H1 (cell line): ENCODE measurements at regions not wholly inside any gene's neighbourhood (a gene's known extent, or its start where the extent isn't known, plus 50 kb on each side); places are given as distances from the start of the nearest gene placed in this dataset.

Source experiments
- CTCF ChIA-PET: fragments of 300-600 bp; sonication (Branson Sonifier 250); formaldehyde crosslinking; loops from one replicate; lab custom pipeline; 2021; ENCODE audit not compliant: partially characterized antibody; lab: Charles Lee
- POLR2A ChIA-PET: fragments of 300-600 bp; sonication (Branson Sonifier 250); formaldehyde crosslinking; loops from one replicate; lab custom pipeline; 2021; ENCODE audit warnings: inconsistent platforms; ENCODE audit not compliant: partially characterized antibody; lab: Charles Lee
- DNase-seq, 2 experiments: peaks; one replicate each; pipeline versions ENCODE4 v3.0.0 to v3.0.0-alpha.2; 2010 to 2022; ENCODE audit warnings: low spot score in 2 of 2, low read depth in 1 of 2, mixed read lengths in 1 of 2
- FAIRE-seq: peaks from 2 replicates; lab custom pipeline; 2011; peaks lifted over from hg19 to GRCh38; lab: Jason Lieb, UNC
- H2AFZ ChIP-seq: 2 replicates; pipeline ENCODE4 v1.8.1; 2012; ENCODE audit warnings: low read length, inconsistent platforms
- H2AK5ac ChIP-seq: 2 replicates; pipeline ENCODE4 v1.6.1; 2013; ENCODE audit warnings: low read depth, low read length
- H2BK120ac ChIP-seq: replicated peaks from 2 replicates; pipeline ENCODE3; 2013; ENCODE audit warnings: low read depth, low read length, inconsistent platforms
- H2BK12ac ChIP-seq: 2 replicates; pipeline ENCODE4 v1.6.1; 2013; ENCODE audit warnings: low read depth, low read length
- H2BK15ac ChIP-seq: 2 replicates; pipeline ENCODE4 v1.6.1; 2013; ENCODE audit warnings: low read length
- H2BK20ac ChIP-seq: 2 replicates; pipeline ENCODE4 v1.6.1; 2013; ENCODE audit warnings: low read length
- H2BK5ac ChIP-seq: 2 replicates; pipeline ENCODE4 v1.6.1; 2013; ENCODE audit warnings: low read depth, low read length
- H3K14ac ChIP-seq: 2 replicates; pipeline ENCODE4 v1.6.1; 2013; ENCODE audit warnings: inconsistent platforms; ENCODE audit not compliant: insufficient read length
- H3K18ac ChIP-seq: 2 replicates; pipeline ENCODE4 v1.6.1; 2013; ENCODE audit warnings: low read length; ENCODE audit errors: extremely low read depth
- H3K23ac ChIP-seq: 2 replicates; pipeline ENCODE4 v1.6.1; 2013; ENCODE audit warnings: inconsistent platforms; ENCODE audit not compliant: insufficient read length
- H3K23me2 ChIP-seq: 2 replicates; pipeline ENCODE4 v1.6.1; 2013; ENCODE audit warnings: low read depth, low read length
- H3K27ac ChIP-seq: 2 replicates; pipeline ENCODE4 v1.6.1; 2011; ENCODE audit warnings: low read depth, low read length, inconsistent platforms
- H3K27me3 ChIP-seq, 4 experiments: replicated peaks in 1 of 4; 1 replicate in 1 of 4; 2 replicates in 3 of 4; pipeline versions ENCODE4 v1.6.1 to v1.8.1; 2011 to 2013; ENCODE audit warnings: low read length in 3 of 4, mild to moderate bottlenecking in 3 of 4, inconsistent platforms in 2 of 4, mixed read lengths in 2 of 4, moderate library complexity in 1 of 4; ENCODE audit not compliant: control insufficient read depth in 3 of 4, insufficient read depth in 3 of 4; ENCODE audit errors: extremely low read depth in 1 of 4
- H3K36me3 ChIP-seq, 4 experiments: 2 replicates each; pipeline versions ENCODE4 v1.6.1 to v1.8.1; 2011 to 2013; ENCODE audit warnings: mild to moderate bottlenecking in 4 of 4, low read length in 3 of 4, moderate library complexity in 2 of 4, control low read depth in 1 of 4, inconsistent platforms in 1 of 4; ENCODE audit not compliant: insufficient read depth in 4 of 4, control insufficient read depth in 2 of 4
- H3K4ac ChIP-seq: replicated peaks from 2 replicates; pipeline ENCODE3; 2013; ENCODE audit warnings: low read length, low read depth, mixed read lengths, inconsistent platforms; ENCODE audit not compliant: insufficient read length
- H3K4me1 ChIP-seq, 4 experiments: replicated peaks in 1 of 4; 1 replicate in 1 of 4; 2 replicates in 3 of 4; pipeline versions ENCODE4 v1.6.1 to v1.8.1; 2011 to 2013; ENCODE audit warnings: low read length in 3 of 4, inconsistent platforms in 2 of 4, mixed read lengths in 1 of 4; ENCODE audit not compliant: insufficient read depth in 4 of 4, control insufficient read depth in 3 of 4
- H3K4me2 ChIP-seq, 2 experiments: 2 replicates each; pipeline versions ENCODE4 v1.6.1 to v1.8.1; 2011 to 2013; ENCODE audit warnings: low read depth in 2 of 2, low read length in 2 of 2, control low read depth in 1 of 2, inconsistent platforms in 1 of 2, mild to moderate bottlenecking in 1 of 2; ENCODE audit not compliant: insufficient read depth in 1 of 2
- H3K4me3 ChIP-seq, 4 experiments: fragments of 200-600, 300-600 bp in 1 of 4; sonication (generic), shearing (Covaris generic), sonication (Bioruptor Twin) in 1 of 4; 2 replicates each; pipeline versions ENCODE4 v1.5.1 to v1.8.1; 2011 to 2016; ENCODE audit warnings: low read length in 4 of 4, low read depth in 3 of 4, control low read depth in 2 of 4, inconsistent platforms in 2 of 4, mild to moderate bottlenecking in 2 of 4, mixed read lengths in 1 of 4, moderate library complexity in 1 of 4; ENCODE audit not compliant: insufficient read depth in 2 of 4; ENCODE audit errors: extremely low read depth in 1 of 4
- H3K56ac ChIP-seq: replicated peaks from 2 replicates; pipeline ENCODE3; 2013; ENCODE audit warnings: low read depth, mild to moderate bottlenecking, mixed read lengths, low read length, inconsistent platforms; ENCODE audit not compliant: insufficient read length
- H3K79me1 ChIP-seq: 2 replicates; pipeline ENCODE4 v1.6.1; 2013; ENCODE audit warnings: low read depth, low read length, control low read depth
- H3K79me2 ChIP-seq, 2 experiments: 2 replicates each; pipeline versions ENCODE4 v1.6.1 to v1.8.1; 2012 to 2013; ENCODE audit warnings: low read length in 2 of 2, mild to moderate bottlenecking in 2 of 2, inconsistent platforms in 1 of 2; ENCODE audit not compliant: insufficient read depth in 2 of 2, control insufficient read depth in 1 of 2
- H3K9ac ChIP-seq, 4 experiments: replicated peaks in 1 of 4; 1 replicate in 1 of 4; 2 replicates in 3 of 4; pipeline versions ENCODE4 v1.6.1 to v1.8.1; 2011 to 2013; ENCODE audit warnings: low read depth in 3 of 4, low read length in 3 of 4, control low read depth in 2 of 4, mild to moderate bottlenecking in 2 of 4, moderate library complexity in 2 of 4, inconsistent platforms in 1 of 4; ENCODE audit errors: extremely low read depth in 1 of 4
- H3K9me3 ChIP-seq, 2 experiments: 2 replicates each; pipeline versions ENCODE4 v1.6.1 to v1.8.1; 2012 to 2013; ENCODE audit warnings: mild to moderate bottlenecking in 2 of 2, moderate library complexity in 2 of 2, control low read depth in 1 of 2, inconsistent platforms in 1 of 2, low read depth in 1 of 2, low read length in 1 of 2, mixed read lengths in 1 of 2; ENCODE audit not compliant: insufficient read depth in 2 of 2
- H4K20me1 ChIP-seq, 2 experiments: replicated peaks in 1 of 2; 2 replicates each; pipeline versions ENCODE3 to v1.8.1; 2011 to 2013; ENCODE audit warnings: inconsistent platforms in 2 of 2, low read length in 2 of 2, mild to moderate bottlenecking in 1 of 2; ENCODE audit not compliant: insufficient read depth in 2 of 2, control insufficient read depth in 1 of 2
- H4K5ac ChIP-seq: 2 replicates; pipeline ENCODE4 v1.6.1; 2013; ENCODE audit warnings: low read length, low read depth, mixed read lengths, inconsistent platforms; ENCODE audit not compliant: insufficient read length
- H4K8ac ChIP-seq: 2 replicates; pipeline ENCODE4 v1.8.0; 2013; ENCODE audit warnings: mild to moderate bottlenecking, moderate library complexity, low read length, inconsistent platforms; ENCODE audit not compliant: insufficient read depth; ENCODE audit errors: extremely low read depth
- H4K91ac ChIP-seq: replicated peaks from 2 replicates; pipeline ENCODE3; 2013; ENCODE audit warnings: low read length, mixed read lengths, inconsistent platforms; ENCODE audit not compliant: insufficient read length
- BRCA1 ChIP-seq: IDR thresholded peaks from 2 replicates; pipeline ENCODE4 v1.6.1; 2012; ENCODE audit warnings: low read depth, low read length, improper control_type of control experiment
- CHD1 ChIP-seq: IDR thresholded peaks from 2 replicates; pipeline ENCODE4 v1.6.1; 2012; ENCODE audit warnings: low read depth, low read length, improper control_type of control experiment
- HDAC2 ChIP-seq, 2 experiments: fragments of 300-600 bp in 1 of 2; sonication (generic) in 1 of 2; IDR thresholded peaks; 2 replicates each; pipeline ENCODE4 v1.6.1; 2011 to 2012; ENCODE audit warnings: low read depth in 2 of 2, low read length in 2 of 2, mild to moderate bottlenecking in 2 of 2, moderate library complexity in 2 of 2, borderline replicate concordance in 1 of 2, inconsistent platforms in 1 of 2
- JUND ChIP-seq: IDR thresholded peaks from 2 replicates; pipeline ENCODE4 v1.6.1; 2011; ENCODE audit warnings: mild to moderate bottlenecking, improper control_type of control experiment, low read length
- KDM4A ChIP-seq: IDR thresholded peaks from one replicate; pipeline ENCODE4 v1.7.1; 2012; ENCODE audit warnings: low read depth, mild to moderate bottlenecking, moderate library complexity, low read length, inconsistent platforms; ENCODE audit not compliant: severe bottlenecking
- RFX5 ChIP-seq: IDR thresholded peaks from 2 replicates; pipeline ENCODE4 v1.6.1; 2011; ENCODE audit warnings: low read depth, low read length, improper control_type of control experiment, borderline replicate concordance
- SP1 ChIP-seq: IDR thresholded peaks from 2 replicates; pipeline ENCODE4 v1.6.1; 2011; ENCODE audit warnings: low read depth, low read length
- WGBS, 2 experiments: shearing (Covaris generic) in 1 of 2; methylation state at CpG; one replicate each; pipeline versions ENCODE4 v1.1.6 to v1.1.7; 2013 to 2015; ENCODE audit warnings: low lambda C conversion rate in 2 of 2, mixed read lengths in 2 of 2, inconsistent platforms in 1 of 2, low coverage in 1 of 2, missing lambda C conversion rate in 1 of 2; ENCODE audit not compliant: insufficient replicate concordance in 2 of 2, insufficient coverage in 1 of 2, insufficient read length in 1 of 2; ENCODE audit errors: extremely low coverage in 1 of 2, missing lambda C conversion rate in 1 of 2; 5-methylcytosine and 5-hydroxymethylcytosine counted together
- TF ChIP-seq, protein P1 (sequence below): IDR thresholded peaks from 2 replicates; pipeline ENCODE4 v1.6.1; 2012; ENCODE audit warnings: inconsistent platforms

DNA sequence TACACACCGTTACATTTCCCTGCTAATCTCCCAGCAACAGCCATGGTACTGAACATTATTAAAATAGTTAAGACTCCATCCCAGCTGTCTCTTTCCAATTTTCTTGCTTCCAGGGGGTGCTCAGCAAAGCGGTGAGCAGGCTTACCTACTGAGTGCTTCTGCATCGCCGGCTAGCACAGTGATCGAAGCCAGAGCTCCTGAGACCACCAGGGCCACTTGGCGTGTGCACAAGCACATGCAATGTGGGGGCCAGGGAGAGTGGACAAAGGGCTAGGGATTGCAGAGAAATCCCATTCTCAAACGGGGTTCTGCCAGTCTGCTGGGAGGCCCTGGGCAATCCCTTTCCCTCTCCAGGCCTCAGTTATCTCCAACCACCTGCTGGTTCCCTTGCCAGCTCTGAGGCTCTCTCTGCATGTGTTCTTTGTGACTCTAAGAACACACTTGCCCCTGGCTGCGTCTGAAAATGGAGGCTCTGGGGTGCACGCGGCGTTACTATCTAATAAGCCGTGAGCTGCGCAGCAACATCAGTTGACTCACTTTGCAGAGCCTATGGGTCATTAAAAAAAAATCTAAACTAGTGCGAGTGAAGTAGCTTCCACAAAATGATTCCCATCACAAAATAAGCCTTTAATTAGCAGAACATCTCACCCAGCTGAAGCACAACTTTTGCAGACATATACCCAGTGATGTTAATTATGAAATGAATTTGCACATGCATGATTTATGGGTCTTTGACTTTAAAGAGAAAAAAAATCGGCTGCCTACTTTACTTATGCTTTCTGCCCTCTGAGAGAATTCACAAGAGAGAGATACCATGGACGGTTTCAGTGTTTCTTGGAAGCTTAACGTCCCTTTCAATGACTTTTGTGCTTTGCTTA, 271.5 kb downstream of the TLE3 start:
- CTCF ChIA-PET = interaction anchor here (0.6 to 1.2 kb wide), 3 partner anchors 78 to 640 kb away, joined by 3 to 4 read pairs (median 4); no protein-coding TSS in a partner anchor
- Histone ChIP-seq H3K4me3 (no peak overlapping the region), H2BK12ac (no peak overlapping the region), H3K4ac (no peak overlapping the region), H3K23me2 (peaks cover 2% of the 10 kb centered on the region; the same call in 1 of the 2 replicates), H2AFZ (no peak overlapping the region), H2BK120ac (no peak overlapping the region), H4K8ac (no peak overlapping the region), H3K4me1 (peaks cover 0 to 11% (median 8%) of the 10 kb centered on the region in 4 experiments; a peak in 4 of 7 replicates), H2BK20ac (0 out of 2 replicates have a peak overlapping the region, but pooled peaks have one; percentile 29), H3K9me3 (no peaks in the 10 kb centered on the region), H3K14ac (no peak overlapping the region), H3K36me3 (no peaks in the 10 kb centered on the region), H3K56ac (no peak overlapping the region), H4K20me1 (no peaks in the 10 kb centered on the region), H3K79me1 (no peaks in the 10 kb centered on the region), H3K23ac (no peak overlapping the region), H4K5ac (no peak overlapping the region), H2BK5ac (no peak overlapping the region), H3K79me2 (no peaks in the 10 kb centered on the region), H3K18ac (no peak overlapping the region), H3K4me2 (no peak overlapping the region; a peak in 1 of 4 replicates), H3K27me3 (peaks cover 0 to 5% (median 2%) of the 10 kb centered on the region in 4 experiments; a peak in 1 of 7 replicates), H3K27ac (no peak overlapping the region), H2BK15ac (no peak overlapping the region), H2AK5ac (no peak overlapping the region), H4K91ac (no peak overlapping the region), H3K9ac (no peak overlapping the region)
- WGBS, 2 experiments = 72% methylated on average over 17 of the region's 17 CpGs; no CpG with 5 or more reads in 1 of the 2 experiments
- TF ChIP-seq RFX5 (no peak), HDAC2 (IDR thresholded peaks at IDR 0.05; ENCODE audit: borderline replicate concordance in 1 of 2, low read depth in 2 of 2, low read length in 2 of 2) (no peak), KDM4A (no peak), JUND (no peak), CHD1 (no peak), BRCA1 (no peak), SP1 (no peak)
- TF ChIP-seq, protein P1, sequence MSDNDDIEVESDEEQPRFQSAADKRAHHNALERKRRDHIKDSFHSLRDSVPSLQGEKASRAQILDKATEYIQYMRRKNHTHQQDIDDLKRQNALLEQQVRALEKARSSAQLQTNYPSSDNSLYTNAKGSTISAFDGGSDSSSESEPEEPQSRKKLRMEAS = peak; percentile 27; the same call in 1 of the 2 replicates
- DNase-seq (no peak), FAIRE-seq (no peak)
- POLR2A ChIA-PET = interaction anchor here (0.7 kb wide), 1 partner anchor 164 kb away, joined by 3 read pairs; no protein-coding TSS in a partner anchor
